K562 (cell line): ENCODE measurements at regions not wholly inside any gene's neighbourhood (a gene's known extent, or its start where the extent isn't known, plus 50 kb on each side); places are given as distances from the start of the nearest gene placed in this dataset.

ENCODE experiments used
- CHD2 ChIP-seq: IDR thresholded peaks from 2 replicates; pipeline ENCODE4 v1.6.1; 2011; ENCODE audit warnings: low read depth, low read length
- EP300 ChIP-seq: IDR thresholded peaks from 2 replicates; pipeline ENCODE4 v1.6.1; 2012; ENCODE audit warnings: low read length, improper control_type of control experiment
- IRF2 ChIP-seq: sonication (generic); formaldehyde crosslinking; IDR thresholded peaks from 2 replicates; pipeline ENCODE4 v1.8.1; 2022; ENCODE audit warnings: mild to moderate bottlenecking, missing genetic modification reagents
- IRF9 ChIP-seq: fragments of 450-650 bp; IDR thresholded peaks from 2 replicates; pipeline ENCODE4 v1.6.1; 2016; ENCODE audit warnings: missing biosample characterization, missing genetic modification characterization
- POLR2A ChIP-seq: fragments of 450-650 bp; conservative IDR thresholded peaks from 2 replicates; pipeline ENCODE4 v1.6.1; 2016
- SMC3 ChIP-seq: conservative IDR thresholded peaks from 2 replicates; pipeline ENCODE4 v1.6.1; 2011; ENCODE audit warnings: low read depth, low read length, improper control_type of control experiment; ENCODE audit not compliant: insufficient read depth
- ZBTB33 ChIP-seq: sonication (generic); formaldehyde crosslinking; IDR thresholded peaks from 2 replicates; pipeline ENCODE4 v1.8.1; 2023; ENCODE audit warnings: mild to moderate bottlenecking, missing genetic modification reagents
- ZC3H4 ChIP-seq: sonication (generic); formaldehyde crosslinking; IDR thresholded peaks from 2 replicates; pipeline ENCODE4 v1.9.0; 2021; ENCODE audit warnings: missing genetic modification reagents, borderline replicate concordance
- ZFP36 ChIP-seq: fragments of 150-350 bp; IDR thresholded peaks from 2 replicates; pipeline ENCODE4 v1.6.1; 2018; ENCODE audit warnings: low read length, low read depth; ENCODE audit not compliant: partially characterized antibody
- ZNF785 ChIP-seq: fragments of 250-450 bp; sonication (Bioruptor Pico); IDR thresholded peaks from 2 replicates; pipeline ENCODE4 v1.4.0; 2020; ENCODE audit warnings: mild to moderate bottlenecking
- TF ChIP-seq, protein P1 (sequence below), 3 experiments: IDR thresholded peaks in 2 of 3; conservative IDR thresholded peaks in 1 of 3; 2 replicates each; pipeline ENCODE4 v1.5.1; 2011 to 2012; ENCODE audit warnings: low read length in 3 of 3, mild to moderate bottlenecking in 3 of 3, control low read depth in 2 of 3, improper control_type of control experiment in 1 of 3, inconsistent platforms in 1 of 3, low read depth in 1 of 3, mixed read lengths in 1 of 3, moderate library complexity in 1 of 3; ENCODE audit not compliant: insufficient read depth in 2 of 3

- TF ChIP-seq IRF2, result no peak
- TF ChIP-seq POLR2A, result no peak
- no peak for TF ChIP-seq ZFP36
- no peak for TF ChIP-seq CHD2
- TF ChIP-seq, protein P1, sequence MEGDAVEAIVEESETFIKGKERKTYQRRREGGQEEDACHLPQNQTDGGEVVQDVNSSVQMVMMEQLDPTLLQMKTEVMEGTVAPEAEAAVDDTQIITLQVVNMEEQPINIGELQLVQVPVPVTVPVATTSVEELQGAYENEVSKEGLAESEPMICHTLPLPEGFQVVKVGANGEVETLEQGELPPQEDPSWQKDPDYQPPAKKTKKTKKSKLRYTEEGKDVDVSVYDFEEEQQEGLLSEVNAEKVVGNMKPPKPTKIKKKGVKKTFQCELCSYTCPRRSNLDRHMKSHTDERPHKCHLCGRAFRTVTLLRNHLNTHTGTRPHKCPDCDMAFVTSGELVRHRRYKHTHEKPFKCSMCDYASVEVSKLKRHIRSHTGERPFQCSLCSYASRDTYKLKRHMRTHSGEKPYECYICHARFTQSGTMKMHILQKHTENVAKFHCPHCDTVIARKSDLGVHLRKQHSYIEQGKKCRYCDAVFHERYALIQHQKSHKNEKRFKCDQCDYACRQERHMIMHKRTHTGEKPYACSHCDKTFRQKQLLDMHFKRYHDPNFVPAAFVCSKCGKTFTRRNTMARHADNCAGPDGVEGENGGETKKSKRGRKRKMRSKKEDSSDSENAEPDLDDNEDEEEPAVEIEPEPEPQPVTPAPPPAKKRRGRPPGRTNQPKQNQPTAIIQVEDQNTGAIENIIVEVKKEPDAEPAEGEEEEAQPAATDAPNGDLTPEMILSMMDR (IDR thresholded peaks at IDR 0.05 in 2 of 3, conservative IDR thresholded peaks at IDR 0.05 in 1 of 3; ENCODE audit: insufficient read depth in 2 of 3, low read depth in 1 of 3, low read length in 3 of 3), result no peak
- TF ChIP-seq ZNF785 (CRISPR knock-in tag), result no peak
- no peak for TF ChIP-seq IRF9 (tag)
- TF ChIP-seq SMC3, result no peak
- TF ChIP-seq ZC3H4 (CRISPR knock-in tag), result no peak
- TF ChIP-seq EP300, result no peak
- no peak for TF ChIP-seq ZBTB33 (CRISPR knock-in tag)
These were observed 92.8 kb upstream of the RAPGEF2 start for GRCh38 chr4:159010100-159010499.
